ENCODE measurements at regions not wholly inside any gene's neighbourhood (a gene's known extent, or its start where the extent isn't known, plus 50 kb on each side); places are given as distances from the start of the nearest gene placed in this dataset.

GRCh38 chr1:194809665-194810064 is 1623.3 kb upstream of the B3GALT2 start:
- TF ChIP-seq POLR2A (IDR thresholded peaks at IDR 0.05; ENCODE audit: borderline replicate concordance, extremely low read depth, insufficient read depth, insufficient read length) (no peak), CTCF (IDR thresholded peaks at IDR 0.05 in 2 of 3, conservative IDR thresholded peaks at IDR 0.05 in 1 of 3; ENCODE audit: borderline replicate concordance in 1 of 3, insufficient read depth in 1 of 3, low read depth in 2 of 3, low read length in 2 of 3) (peak in 1 of 3 experiments; percentile 36; a peak in 1 of 6 replicates), JUND (IDR thresholded peaks at IDR 0.05) (no peak), POLR2AphosphoS5 (IDR thresholded peaks at IDR 0.05; ENCODE audit: low read depth, low read length) (no peak), CBX3 (IDR thresholded peaks at IDR 0.05; ENCODE audit: low read depth) (no peak), SP1 (IDR thresholded peaks at IDR 0.05; ENCODE audit: low read depth) (no peak)

Measured in HCT116 (cell line).